Stimulated activated CD8-positive, alpha-beta memory T cell treated with anti-CD3 and anti-CD28 coated beads, Interleukin-15, amount 100 ng/mL, for 1 hour (primary cell): ENCODE measurements at regions not wholly inside any gene's neighbourhood (a gene's known extent, or its start where the extent isn't known, plus 50 kb on each side); places are given as distances from the start of the nearest gene placed in this dataset.
"Not testable (repeated sequence)": the region's sequence is repeated elsewhere in the genome, so short reads cannot be mapped to it uniquely, and the experiment has no call there.

ENCODE experiments used
- DNase-seq: peaks from one replicate; pipeline ENCODE4 v3.0.0-alpha.2; 2020; ENCODE audit warnings: low read depth

- DNase-seq, result no peak
Observed at GRCh38 chr18:76307293-76307690, 187.8 kb downstream of the ZNF516 start.

- no peak for DNase-seq
Observed at GRCh38 chr18:76306685-76307292, 188.3 kb downstream of the ZNF516 start.

- no peak for DNase-seq
Observed at GRCh38 chr18:76285866-76286265, 209.2 kb downstream of the ZNF516 start.

GRCh38 chr18:76281565-76281964 is 213.5 kb downstream of the ZNF516 start:
- no peak for DNase-seq

GRCh38 chr18:76277801-76278200 is 217.2 kb downstream of the ZNF516 start:
- no peak for DNase-seq

- DNase-seq, result no peak
Observed at GRCh38 chr18:76275727-76276313, 219.2 kb downstream of the ZNF516 start.

GRCh38 chr18:76274468-76275289 is 220.4 kb downstream of the ZNF516 start:
- DNase-seq, result no peak

- no peak for DNase-seq
Observed at GRCh38 chr18:76273956-76274355, 221.1 kb downstream of the ZNF516 start.

GRCh38 chr18:76273036-76273545 is 222.0 kb downstream of the ZNF516 start:
- no peak for DNase-seq

- not testable (repeated sequence) for DNase-seq
Observed at GRCh38 chr18:76267423-76267822, 227.6 kb downstream of the ZNF516 start.

GRCh38 chr18:76266236-76266991 is 228.6 kb downstream of the ZNF516 start:
- no peak for DNase-seq

GRCh38 chr18:76265497-76266235 is 229.4 kb downstream of the ZNF516 start:
- DNase-seq, result no peak

- DNase-seq, result no peak
Observed at GRCh38 chr18:76264876-76265250, 230.2 kb downstream of the ZNF516 start.

GRCh38 chr18:76264198-76264875 is 230.7 kb downstream of the ZNF516 start:
- DNase-seq, result no peak

- DNase-seq, result no peak
Observed at GRCh38 chr18:76263046-76264005, 231.7 kb downstream of the ZNF516 start.

GRCh38 chr18:76260941-76261472 is 234.0 kb downstream of the ZNF516 start:
- DNase-seq, result no peak

GRCh38 chr18:76259711-76260110 is 235.3 kb downstream of the ZNF516 start:
- DNase-seq, result no peak

GRCh38 chr18:76259096-76259495 is 235.9 kb downstream of the ZNF516 start:
- no peak for DNase-seq

- no peak for DNase-seq
Observed at GRCh38 chr18:76258209-76258608, 236.8 kb downstream of the ZNF516 start.
